Lower leg skin (tissue), 4 donors: ENCODE measurements at regions not wholly inside any gene's neighbourhood (a gene's known extent, or its start where the extent isn't known, plus 50 kb on each side); places are given as distances from the start of the nearest gene placed in this dataset.
A peak's percentile ranks its signal among the peaks of the same experiment; 100 is the strongest.

Experiments
- DNase-seq, 2 donors: peaks; one replicate each; pipeline ENCODE4 v3.0.0-alpha.2; 2019; ENCODE audit warnings: low spot score in 2 of 2
- H3K4me3 ChIP-seq: fragments of 200-600 bp; sonication (generic); 2 replicates; pipeline ENCODE4 v1.5.1; 2017; ENCODE audit warnings: mild to moderate bottlenecking, low read depth; ENCODE audit not compliant: poor library complexity, severe bottlenecking
- POLR2A ChIP-seq, 2 donors: fragments of 450-650 bp; IDR thresholded peaks; one replicate each; pipeline ENCODE4 v1.6.1; 2016 to 2017; ENCODE audit warnings: antibody characterized with exemption in 2 of 2, mild to moderate bottlenecking in 1 of 2, moderate library complexity in 1 of 2
- WGBS, 2 donors: methylation state at CpG; one replicate each; pipeline ENCODE4 v1.1.5; 2018; 5-methylcytosine and 5-hydroxymethylcytosine counted together
- intact Hi-C: fragments of 100-400 bp; cut with DNase I; formaldehyde crosslinking; loops from one replicate; pipeline ENCODE4 v1.15.0; 2023; ENCODE audit warnings: low total_unique reads
- TF ChIP-seq, protein P1 (sequence below), 3 donors: fragments of 450-650 bp; IDR thresholded peaks; one replicate each; pipeline ENCODE4 v1.5.1; 2016; ENCODE audit warnings: antibody characterized with exemption in 3 of 3, mild to moderate bottlenecking in 3 of 3, moderate library complexity in 2 of 3

GRCh38 chr15:100794008-100794407, 85.6 kb upstream of the ALDH1A3 start:
- no peak for TF ChIP-seq POLR2A (IDR thresholded peaks at IDR 0.05)
- TF ChIP-seq, protein P1, sequence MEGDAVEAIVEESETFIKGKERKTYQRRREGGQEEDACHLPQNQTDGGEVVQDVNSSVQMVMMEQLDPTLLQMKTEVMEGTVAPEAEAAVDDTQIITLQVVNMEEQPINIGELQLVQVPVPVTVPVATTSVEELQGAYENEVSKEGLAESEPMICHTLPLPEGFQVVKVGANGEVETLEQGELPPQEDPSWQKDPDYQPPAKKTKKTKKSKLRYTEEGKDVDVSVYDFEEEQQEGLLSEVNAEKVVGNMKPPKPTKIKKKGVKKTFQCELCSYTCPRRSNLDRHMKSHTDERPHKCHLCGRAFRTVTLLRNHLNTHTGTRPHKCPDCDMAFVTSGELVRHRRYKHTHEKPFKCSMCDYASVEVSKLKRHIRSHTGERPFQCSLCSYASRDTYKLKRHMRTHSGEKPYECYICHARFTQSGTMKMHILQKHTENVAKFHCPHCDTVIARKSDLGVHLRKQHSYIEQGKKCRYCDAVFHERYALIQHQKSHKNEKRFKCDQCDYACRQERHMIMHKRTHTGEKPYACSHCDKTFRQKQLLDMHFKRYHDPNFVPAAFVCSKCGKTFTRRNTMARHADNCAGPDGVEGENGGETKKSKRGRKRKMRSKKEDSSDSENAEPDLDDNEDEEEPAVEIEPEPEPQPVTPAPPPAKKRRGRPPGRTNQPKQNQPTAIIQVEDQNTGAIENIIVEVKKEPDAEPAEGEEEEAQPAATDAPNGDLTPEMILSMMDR (IDR thresholded peaks at IDR 0.05): no peak
- H3K4me3 ChIP-seq: no peak overlapping the region
- WGBS, 2 donors: 51 to 71% methylated on average over 3 of the region's 3 CpGs
- DNase-seq: no peak
- intact Hi-C loops: no loop called here

DNA sequence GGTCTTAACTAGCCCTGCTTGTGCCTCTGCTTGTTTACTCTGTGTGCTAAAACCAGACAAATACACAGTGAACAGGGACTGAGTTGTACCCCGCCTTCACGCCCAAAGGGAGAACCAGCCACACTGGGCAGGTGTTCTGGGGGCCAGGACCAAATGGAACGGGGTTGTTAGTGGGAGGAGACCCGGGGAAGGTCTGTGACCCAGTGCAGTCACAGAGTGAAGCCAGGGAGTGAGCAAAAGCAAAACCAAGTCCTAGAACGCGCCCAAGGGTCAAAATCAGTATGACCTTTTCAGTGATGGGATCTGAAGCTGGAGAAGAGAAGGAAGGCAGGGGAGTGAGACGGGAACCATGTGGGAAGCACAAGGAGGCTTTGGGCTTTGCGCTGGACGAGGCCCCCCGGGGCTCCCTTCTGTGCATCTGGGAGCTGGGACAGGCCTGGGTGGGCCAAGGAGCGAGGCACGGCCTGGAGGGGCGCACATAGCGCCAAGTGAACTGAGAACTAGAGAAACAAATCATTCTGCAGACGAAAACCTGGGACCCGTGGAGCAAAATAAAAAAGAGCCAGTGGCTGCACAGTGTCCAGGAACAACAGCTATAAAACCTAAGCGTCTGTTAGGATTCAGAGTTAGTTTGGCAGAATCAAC, 78.3 kb upstream of the ALDH1A3 start:
- no peak overlapping the region for H3K4me3 ChIP-seq
- TF ChIP-seq, protein P1 (IDR thresholded peaks at IDR 0.05): no peak
- TF ChIP-seq POLR2A (IDR thresholded peaks at IDR 0.05): no peak
- no peak for DNase-seq
- 81 to 88% methylated on average over 17 of the region's 17 CpGs for WGBS, 2 donors
- intact Hi-C loops: no loop called here

- intact Hi-C loops: no loop called here
- no peak for TF ChIP-seq POLR2A (IDR thresholded peaks at IDR 0.05)
- TF ChIP-seq, protein P1 (IDR thresholded peaks at IDR 0.05): no peak
Observed at GRCh38 chr15:100802421-100803170, 77.0 kb upstream of the ALDH1A3 start.

DNA sequence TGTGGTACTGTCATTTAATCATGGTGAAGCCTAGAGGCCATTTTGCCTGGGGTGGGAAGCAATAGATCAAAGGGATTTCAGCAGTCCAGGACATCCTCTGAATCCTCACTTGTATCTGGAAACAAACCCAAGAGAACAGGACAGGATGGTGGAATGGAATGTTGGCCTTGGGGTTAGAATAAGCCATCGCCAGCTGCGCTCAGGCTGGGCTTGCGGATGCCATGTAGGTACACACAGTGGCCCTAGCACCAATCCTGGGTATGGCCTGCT, 76.5 kb upstream of the ALDH1A3 start:
- DNase-seq: peak in 1 of 2 donors; percentile 28
- no peak for TF ChIP-seq POLR2A (IDR thresholded peaks at IDR 0.05)
- TF ChIP-seq, protein P1 (IDR thresholded peaks at IDR 0.05): no peak
- intact Hi-C loops: no loop called here
- 96 to 100% methylated on average over 3 of the region's 3 CpGs for WGBS, 2 donors
- H3K4me3 ChIP-seq: no peak overlapping the region

More at GRCh38 chr15:100802421-100803170, 77.0 kb upstream of the ALDH1A3 start:
- WGBS, 2 donors: 73% methylated on average over 13 to 14 of the region's 14 CpGs
- DNase-seq: peak in 1 of 2 donors; percentile 31
- H3K4me3 ChIP-seq: no peak overlapping the region

DNA sequence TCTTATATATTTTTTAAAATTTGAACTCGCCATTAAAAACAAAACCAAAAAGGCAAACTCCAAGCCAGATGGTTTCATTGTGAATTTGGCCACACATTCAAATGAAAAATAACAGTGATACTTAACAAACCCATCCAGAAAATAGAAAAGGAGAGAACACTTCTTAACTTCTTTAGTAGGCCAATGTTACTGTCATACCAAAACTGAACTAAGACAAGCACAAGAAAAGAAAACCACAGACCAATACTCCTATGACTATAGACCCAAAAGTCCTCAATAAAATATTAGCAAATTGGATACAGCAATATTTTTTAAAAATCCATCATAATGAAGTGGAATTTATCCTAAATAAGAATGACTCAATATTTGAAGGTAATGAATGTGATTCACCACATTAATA, 73.5 kb upstream of the ALDH1A3 start:
- no peak for DNase-seq
- no peak overlapping the region for H3K4me3 ChIP-seq
- intact Hi-C loops: no loop called here
- no peak for TF ChIP-seq POLR2A (IDR thresholded peaks at IDR 0.05)
- TF ChIP-seq, protein P1 (IDR thresholded peaks at IDR 0.05): no peak
- WGBS, 2 donors: 96% methylated on average over 1 of the region's 1 CpG
